DND-41 (cell line): ENCODE measurements at regions not wholly inside any gene's neighbourhood (a gene's known extent, or its start where the extent isn't known, plus 50 kb on each side); places are given as distances from the start of the nearest gene placed in this dataset.

Experiments
- ATAC-seq: fragments of 200-7000 bp; cut with Tn5 transposase; 3 replicates; pipeline ENCODE4 v1.9.1; 2021; ENCODE audit warnings: low read depth; ENCODE audit not compliant: insufficient read depth
- DNase-seq: peaks from one replicate; pipeline ENCODE4 v3.0.0-alpha.2; 2020
- H2AFZ ChIP-seq: 2 replicates; pipeline ENCODE4 v1.6.0; 2012; ENCODE audit warnings: low read depth, low read length
- H3K27ac ChIP-seq: 2 replicates; pipeline ENCODE4 v1.5.1; 2012; ENCODE audit warnings: low read length, inconsistent platforms
- H3K27me3 ChIP-seq: fragments of 200-600 bp; sonication (generic); 2 replicates; pipeline ENCODE4 v1.6.0; 2012; ENCODE audit warnings: low read length, mild to moderate bottlenecking, inconsistent platforms; ENCODE audit not compliant: insufficient read depth, poor library complexity
- H3K36me3 ChIP-seq: 2 replicates; pipeline ENCODE4 v1.5.1; 2012; ENCODE audit warnings: low read length, inconsistent platforms; ENCODE audit not compliant: insufficient read depth
- H3K4me1 ChIP-seq: 2 replicates; pipeline ENCODE4 v1.5.1; 2012; ENCODE audit warnings: mild to moderate bottlenecking, low read length; ENCODE audit not compliant: insufficient read depth
- H3K4me2 ChIP-seq: 2 replicates; pipeline ENCODE4 v1.6.0; 2012; ENCODE audit warnings: mild to moderate bottlenecking, moderate library complexity, low read length, inconsistent platforms; ENCODE audit not compliant: insufficient read depth
- H3K4me3 ChIP-seq, 2 experiments: fragments of 200-600 bp in 1 of 2; shearing (Covaris generic) in 1 of 2; 2 replicates each; pipeline ENCODE4 v1.5.1; 2012 to 2016; ENCODE audit warnings: inconsistent platforms in 2 of 2, low read length in 2 of 2, mild to moderate bottlenecking in 2 of 2, low read depth in 1 of 2, moderate library complexity in 1 of 2
- H3K79me2 ChIP-seq: 2 replicates; pipeline ENCODE4 v1.6.0; 2012; ENCODE audit warnings: low read length, inconsistent platforms; ENCODE audit not compliant: insufficient read depth
- H3K9ac ChIP-seq: 2 replicates; pipeline ENCODE4 v1.6.0; 2012; ENCODE audit warnings: low read depth, mild to moderate bottlenecking, inconsistent platforms, low read length, moderate library complexity
- H3K9me3 ChIP-seq: 2 replicates; pipeline ENCODE4 v1.5.1; 2012; ENCODE audit warnings: low read length, moderate library complexity, mild to moderate bottlenecking, inconsistent platforms; ENCODE audit not compliant: insufficient read depth, severe bottlenecking
- H4K20me1 ChIP-seq: 2 replicates; pipeline ENCODE4 v1.6.0; 2012; ENCODE audit warnings: low read length; ENCODE audit not compliant: insufficient read depth
- EZH2 ChIP-seq: IDR thresholded peaks from 3 replicates; pipeline ENCODE4 v1.6.1; 2012; ENCODE audit warnings: borderline replicate concordance, low read depth, mild to moderate bottlenecking, moderate library complexity, low read length, inconsistent platforms; ENCODE audit not compliant: severe bottlenecking
- TF ChIP-seq, protein P1 (sequence below): IDR thresholded peaks from 2 replicates; pipeline ENCODE4 v1.5.1; 2012; ENCODE audit warnings: borderline replicate concordance, low read length, moderate library complexity, mild to moderate bottlenecking; ENCODE audit not compliant: poor library complexity, severe bottlenecking; ENCODE audit errors: extremely low read depth

GRCh38 chr2:43021791-43022509 lies 204.5 kb downstream of the ZFP36L2 start:
- DNase-seq (no peak), ATAC-seq (no peak)
- no peak overlapping the region for H3K9ac ChIP-seq
- H4K20me1 ChIP-seq = no peaks in the 10 kb centered on the region
- no peak overlapping the region for H2AFZ ChIP-seq
- peak overlapping the region; percentile 23; the same call in 1 of the 2 replicates for H3K27ac ChIP-seq
- H3K9me3 ChIP-seq = peaks cover 7% of the 10 kb centered on the region
- no peak overlapping the region for H3K4me2 ChIP-seq
- H3K4me3 ChIP-seq = no peak overlapping the region
- TF ChIP-seq, protein P1, sequence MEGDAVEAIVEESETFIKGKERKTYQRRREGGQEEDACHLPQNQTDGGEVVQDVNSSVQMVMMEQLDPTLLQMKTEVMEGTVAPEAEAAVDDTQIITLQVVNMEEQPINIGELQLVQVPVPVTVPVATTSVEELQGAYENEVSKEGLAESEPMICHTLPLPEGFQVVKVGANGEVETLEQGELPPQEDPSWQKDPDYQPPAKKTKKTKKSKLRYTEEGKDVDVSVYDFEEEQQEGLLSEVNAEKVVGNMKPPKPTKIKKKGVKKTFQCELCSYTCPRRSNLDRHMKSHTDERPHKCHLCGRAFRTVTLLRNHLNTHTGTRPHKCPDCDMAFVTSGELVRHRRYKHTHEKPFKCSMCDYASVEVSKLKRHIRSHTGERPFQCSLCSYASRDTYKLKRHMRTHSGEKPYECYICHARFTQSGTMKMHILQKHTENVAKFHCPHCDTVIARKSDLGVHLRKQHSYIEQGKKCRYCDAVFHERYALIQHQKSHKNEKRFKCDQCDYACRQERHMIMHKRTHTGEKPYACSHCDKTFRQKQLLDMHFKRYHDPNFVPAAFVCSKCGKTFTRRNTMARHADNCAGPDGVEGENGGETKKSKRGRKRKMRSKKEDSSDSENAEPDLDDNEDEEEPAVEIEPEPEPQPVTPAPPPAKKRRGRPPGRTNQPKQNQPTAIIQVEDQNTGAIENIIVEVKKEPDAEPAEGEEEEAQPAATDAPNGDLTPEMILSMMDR = peak; percentile 49
- no peak for TF ChIP-seq EZH2
- H3K79me2 ChIP-seq = no peaks in the 10 kb centered on the region
- peaks cover 47% of the 10 kb centered on the region for H3K4me1 ChIP-seq
- no peaks in the 10 kb centered on the region for H3K27me3 ChIP-seq
- H3K36me3 ChIP-seq = no peaks in the 10 kb centered on the region

- no peaks in the 10 kb centered on the region for H3K27me3 ChIP-seq
- no peak overlapping the region for H2AFZ ChIP-seq
- H3K4me2 ChIP-seq = no peak overlapping the region
- H3K27ac ChIP-seq = peak overlapping the region; percentile 54
- ATAC-seq (no peak), DNase-seq (no peak)
- H4K20me1 ChIP-seq = no peaks in the 10 kb centered on the region
- TF ChIP-seq, protein P1 = no peak
- TF ChIP-seq EZH2 = no peak
- no peaks in the 10 kb centered on the region for H3K79me2 ChIP-seq
- peaks cover 38% of the 10 kb centered on the region for H3K4me1 ChIP-seq
- no peak overlapping the region for H3K4me3 ChIP-seq
- peaks cover 7% of the 10 kb centered on the region for H3K9me3 ChIP-seq
- no peaks in the 10 kb centered on the region for H3K36me3 ChIP-seq
- no peak overlapping the region for H3K9ac ChIP-seq
Observed at GRCh38 chr2:43020990-43021669, 205.3 kb downstream of the ZFP36L2 start.

DNA sequence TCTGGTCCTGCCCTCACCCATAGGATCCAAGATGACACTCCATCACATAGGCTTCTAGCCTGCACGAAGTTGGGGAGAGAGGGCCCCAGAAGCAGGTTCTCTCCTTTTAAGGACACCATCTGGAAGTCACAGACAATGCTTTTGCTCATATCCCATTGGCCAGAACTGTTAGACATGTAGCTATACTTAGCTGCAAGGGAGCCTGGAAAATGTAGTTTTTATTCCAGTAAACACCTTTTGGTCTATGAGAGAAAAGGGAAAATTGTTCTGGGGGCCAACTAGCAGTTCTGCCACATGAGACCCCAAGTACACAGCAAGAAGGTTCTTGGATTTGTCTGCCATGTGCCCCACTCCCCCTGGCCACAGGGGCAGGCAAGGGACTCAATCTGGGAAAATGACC lies 206.1 kb downstream of the ZFP36L2 start:
- Histone ChIP-seq H3K79me2 (no peaks in the 10 kb centered on the region), H4K20me1 (no peaks in the 10 kb centered on the region), H3K4me3 (no peak overlapping the region), H3K9ac (no peak overlapping the region), H3K27me3 (no peaks in the 10 kb centered on the region), H3K9me3 (peaks cover 7% of the 10 kb centered on the region), H3K36me3 (no peaks in the 10 kb centered on the region), H3K4me1 (peaks cover 30% of the 10 kb centered on the region), H2AFZ (no peak overlapping the region), H3K27ac (peak overlapping the region; percentile 18; the same call in 1 of the 2 replicates), H3K4me2 (no peak overlapping the region)
- DNase-seq (no peak), ATAC-seq (no peak)
- no peak for TF ChIP-seq EZH2
- TF ChIP-seq, protein P1 = no peak
